Anterior cingulate cortex (tissue), 58 donors: ENCODE measurements at regions not wholly inside any gene's neighbourhood (a gene's known extent, or its start where the extent isn't known, plus 50 kb on each side); places are given as distances from the start of the nearest gene placed in this dataset.
"Not testable (repeated sequence)": the region's sequence is repeated elsewhere in the genome, so short reads cannot be mapped to it uniquely, and the experiment has no call there.

Source experiments
- DNase-seq, 58 donors: peaks; one replicate each; lab custom pipeline; 2025; lab: John Stamatoyannopoulos, UW

- no peak for DNase-seq
These were observed 694.3 kb downstream of the NTRK3 start for GRCh38 chr15:87562203-87562602.

GRCh38 chr15:87561641-87562040 lies 694.9 kb downstream of the NTRK3 start:
- DNase-seq: no peak

GRCh38 chr15:87557881-87558280 lies 698.7 kb downstream of the NTRK3 start:
- DNase-seq: no peak

GRCh38 chr15:87556886-87557285 lies 699.7 kb downstream of the NTRK3 start:
- no peak for DNase-seq

- DNase-seq: no peak
These were observed 706.7 kb downstream of the NTRK3 start for GRCh38 chr15:87549860-87550259.

- DNase-seq: no peak
These were observed 707.2 kb downstream of the NTRK3 start for GRCh38 chr15:87549296-87549695.

GRCh38 chr15:87548590-87548989 lies 707.9 kb downstream of the NTRK3 start:
- DNase-seq: not testable (repeated sequence)

GRCh38 chr15:87547470-87548181 lies 708.9 kb downstream of the NTRK3 start:
- DNase-seq: peak in 1 of 58 donors; percentile 2

- no peak for DNase-seq
These were observed 718.2 kb downstream of the NTRK3 start for GRCh38 chr15:87538327-87538834.

- DNase-seq: no peak
These were observed 719.2 kb downstream of the NTRK3 start for GRCh38 chr15:87537295-87537694.

- DNase-seq: not testable (repeated sequence)
These were observed 722.9 kb downstream of the NTRK3 start for GRCh38 chr15:87533637-87534036.

GRCh38 chr15:87528873-87529272 lies 727.7 kb downstream of the NTRK3 start:
- no peak for DNase-seq

GRCh38 chr15:87527875-87528274 lies 728.7 kb downstream of the NTRK3 start:
- no peak for DNase-seq

GRCh38 chr15:87527416-87527815 lies 729.1 kb downstream of the NTRK3 start:
- DNase-seq: no peak

- no peak for DNase-seq
These were observed 733.0 kb downstream of the NTRK3 start for GRCh38 chr15:87523516-87523915.

- DNase-seq: no peak
These were observed 733.5 kb downstream of the NTRK3 start for GRCh38 chr15:87522997-87523396.

GRCh38 chr15:87518957-87519356 lies 737.6 kb downstream of the NTRK3 start:
- no peak for DNase-seq

- DNase-seq: no peak
These were observed 748.5 kb downstream of the NTRK3 start for GRCh38 chr15:87508086-87508485.

GRCh38 chr15:87502173-87502572 lies 754.4 kb downstream of the NTRK3 start:
- no peak for DNase-seq

- no peak for DNase-seq
These were observed 756.3 kb downstream of the NTRK3 start for GRCh38 chr15:87500240-87500639.

- no peak for DNase-seq
These were observed 758.0 kb downstream of the NTRK3 start for GRCh38 chr15:87498560-87498959.

- no peak for DNase-seq
These were observed 759.7 kb downstream of the NTRK3 start for GRCh38 chr15:87496795-87497194.

- no peak for DNase-seq
These were observed 760.4 kb downstream of the NTRK3 start for GRCh38 chr15:87496109-87496508.
